ENCODE measurements at regions not wholly inside any gene's neighbourhood (a gene's known extent, or its start where the extent isn't known, plus 50 kb on each side); places are given as distances from the start of the nearest gene placed in this dataset.

GRCh38 chr2:173419506-173419905, 64.8 kb downstream of the CDCA7 start:
- no peak for DNase-seq

GRCh38 chr2:173424886-173425285, 70.2 kb downstream of the CDCA7 start:
- DNase-seq, result no peak

- no peak for DNase-seq
Observed at GRCh38 chr2:173427887-173428668, 73.4 kb downstream of the CDCA7 start.

GRCh38 chr2:173431191-173431590, 76.5 kb downstream of the CDCA7 start:
- no peak for DNase-seq

GRCh38 chr2:173432049-173432754, 77.5 kb downstream of the CDCA7 start:
- DNase-seq, result peak; percentile 23 to 49 (median 40)

GRCh38 chr2:173434762-173435569, 80.3 kb downstream of the CDCA7 start:
- DNase-seq, result no peak

- DNase-seq, result no peak
Observed at GRCh38 chr2:173435574-173435973, 80.9 kb downstream of the CDCA7 start.

GRCh38 chr2:173436088-173436487, 81.4 kb downstream of the CDCA7 start:
- DNase-seq, result no peak

GRCh38 chr2:173441222-173441621, 86.5 kb downstream of the CDCA7 start:
- no peak for DNase-seq

GRCh38 chr2:173442542-173442941, 87.9 kb downstream of the CDCA7 start:
- no peak for DNase-seq

- DNase-seq, result no peak
Observed at GRCh38 chr2:173446722-173447121, 92.0 kb downstream of the CDCA7 start.

GRCh38 chr2:173448938-173449471, 94.3 kb downstream of the CDCA7 start:
- peak; percentile 68 to 81 (median 76) for DNase-seq

- DNase-seq, result no peak
Observed at GRCh38 chr2:173451118-173451517, 96.4 kb downstream of the CDCA7 start.

- DNase-seq, result no peak
Observed at GRCh38 chr2:173451941-173452340, 97.3 kb downstream of the CDCA7 start.

- DNase-seq, result no peak
Observed at GRCh38 chr2:173452416-173452815, 97.7 kb downstream of the CDCA7 start.

GRCh38 chr2:173456960-173457359, 102.3 kb downstream of the CDCA7 start:
- DNase-seq, result no peak

GRCh38 chr2:173457366-173457765, 102.7 kb downstream of the CDCA7 start:
- DNase-seq, result no peak

GRCh38 chr2:173458991-173459780, 104.5 kb downstream of the CDCA7 start:
- no peak for DNase-seq

GRCh38 chr2:173462892-173463840, 108.5 kb downstream of the CDCA7 start:
- no peak for DNase-seq

GRCh38 chr2:173463846-173464245, 109.2 kb downstream of the CDCA7 start:
- no peak for DNase-seq

- no peak for DNase-seq
Observed at GRCh38 chr2:173467751-173468150, 113.1 kb downstream of the CDCA7 start.

Data from suppressor macrophage treated with lipopolysaccharide for 1 hour (primary cell).